NCI-H2227 (cell line): ENCODE measurements at regions not wholly inside any gene's neighbourhood (a gene's known extent, or its start where the extent isn't known, plus 50 kb on each side); places are given as distances from the start of the nearest gene placed in this dataset.
A peak's percentile ranks its signal among the peaks of the same experiment; 100 is the strongest.
"Not testable (repeated sequence)": the region's sequence is repeated elsewhere in the genome, so short reads cannot be mapped to it uniquely, and the experiment has no call there.

ENCODE experiments used
- DNase-seq: peaks from one replicate; lab custom pipeline; 2025; ENCODE audit not compliant: unreplicated experiment; lab: John Stamatoyannopoulos, UW

GRCh38 chr11:59008947-59009346 lies 69.7 kb downstream of the GLYATL1 start:
- DNase-seq: no peak

GRCh38 chr11:59009661-59010060 lies 70.4 kb downstream of the GLYATL1 start:
- no peak for DNase-seq

DNA sequence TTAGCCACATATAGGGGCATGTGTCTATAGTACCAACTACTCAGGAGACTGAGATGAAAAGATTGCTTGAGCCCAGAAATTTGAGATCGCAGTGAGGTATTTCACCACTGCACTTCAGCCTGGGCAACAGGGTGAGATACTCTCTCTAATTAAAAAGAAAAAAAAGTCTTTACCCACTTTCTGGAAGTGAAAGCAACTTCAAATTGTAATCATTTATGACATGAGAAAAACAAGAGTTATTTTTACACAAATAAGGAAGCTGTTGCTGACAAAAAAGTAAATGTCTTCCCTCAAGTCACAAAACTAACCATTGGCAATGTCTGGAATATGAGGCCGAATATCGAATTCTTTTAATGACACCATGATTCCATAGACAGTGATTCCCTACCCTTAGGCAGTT lies 71.4 kb downstream of the GLYATL1 start:
- no peak for DNase-seq

DNA sequence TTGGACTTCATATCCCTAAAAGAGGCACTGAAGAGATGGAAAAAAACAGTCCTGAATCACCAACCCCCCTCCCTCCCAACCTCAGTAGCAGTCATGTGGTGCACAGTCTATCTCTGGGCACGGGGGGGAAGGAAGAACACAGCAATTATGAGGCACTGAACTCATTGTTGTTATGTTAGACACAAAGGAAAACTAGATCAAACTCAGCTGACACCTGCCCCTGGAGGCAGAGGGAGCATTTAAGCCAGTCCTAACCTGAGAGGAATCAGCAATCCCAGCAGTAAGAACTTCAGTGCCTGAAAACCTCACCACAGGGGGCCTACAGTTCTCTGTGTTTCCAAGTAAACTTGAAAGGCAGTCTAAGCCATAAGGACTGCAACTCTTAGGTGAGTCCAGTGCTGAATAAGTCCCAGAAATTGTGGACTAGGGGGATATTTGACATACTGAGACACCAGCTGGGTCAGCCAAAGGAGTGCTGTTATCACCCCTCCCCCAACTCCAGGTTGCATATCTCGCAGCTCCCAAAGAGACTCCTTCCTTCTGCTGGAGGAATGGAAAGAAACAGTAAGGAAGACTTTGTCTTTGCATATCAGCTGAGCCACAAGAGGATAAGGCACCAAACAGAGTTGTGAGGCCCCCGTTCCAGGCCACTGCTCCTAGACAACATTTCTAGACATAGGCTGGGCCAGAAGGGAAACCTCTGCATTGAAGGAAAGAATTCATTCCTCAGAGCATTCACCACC lies 72.5 kb downstream of the GLYATL1 start:
- DNase-seq: peak; percentile 3

- no peak for DNase-seq
Observed at GRCh38 chr11:59012398-59013265, 73.3 kb downstream of the GLYATL1 start.

DNA sequence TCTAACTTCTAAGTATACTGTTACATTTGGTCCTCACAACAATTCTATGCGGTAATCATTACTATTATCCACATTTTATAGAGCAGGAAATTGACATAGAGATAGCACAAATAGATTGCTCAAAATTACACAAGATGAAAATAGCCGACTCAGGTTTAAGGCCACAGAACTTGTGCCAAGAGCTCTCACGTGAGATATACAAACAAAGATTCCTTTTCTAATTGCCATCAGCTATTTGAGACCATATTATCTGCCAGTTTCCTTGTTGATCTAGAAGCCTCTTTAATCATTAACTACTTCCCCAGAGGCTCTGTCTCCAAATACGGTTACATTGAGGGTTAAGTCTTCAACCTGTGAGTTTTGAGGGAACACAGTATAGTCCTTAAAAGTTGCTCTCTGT lies 61.0 kb upstream of the GLYATL1B start:
- no peak for DNase-seq

DNA sequence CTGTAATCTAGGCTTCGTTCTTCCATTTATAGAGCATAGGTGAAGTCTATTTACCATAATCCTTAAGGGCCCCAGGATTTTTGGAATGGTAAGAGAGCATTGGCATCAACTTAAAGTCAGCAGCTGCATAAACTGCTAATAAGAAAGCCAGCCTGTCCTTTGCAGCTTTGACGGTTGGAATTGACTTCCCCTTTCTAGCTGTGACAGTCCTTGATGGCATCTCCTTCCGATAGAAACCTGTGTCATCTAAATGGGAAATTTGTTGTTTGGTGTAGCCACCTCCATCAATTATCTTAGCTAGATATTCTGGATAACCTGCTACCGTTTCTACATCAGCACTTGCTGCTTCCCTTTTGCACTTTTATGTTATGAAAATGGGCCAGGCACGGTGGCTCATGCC lies 58.0 kb upstream of the GLYATL1B start:
- no peak for DNase-seq

- no peak for DNase-seq
Observed at GRCh38 chr11:59029366-59029889, 56.7 kb upstream of the GLYATL1B start.

DNA sequence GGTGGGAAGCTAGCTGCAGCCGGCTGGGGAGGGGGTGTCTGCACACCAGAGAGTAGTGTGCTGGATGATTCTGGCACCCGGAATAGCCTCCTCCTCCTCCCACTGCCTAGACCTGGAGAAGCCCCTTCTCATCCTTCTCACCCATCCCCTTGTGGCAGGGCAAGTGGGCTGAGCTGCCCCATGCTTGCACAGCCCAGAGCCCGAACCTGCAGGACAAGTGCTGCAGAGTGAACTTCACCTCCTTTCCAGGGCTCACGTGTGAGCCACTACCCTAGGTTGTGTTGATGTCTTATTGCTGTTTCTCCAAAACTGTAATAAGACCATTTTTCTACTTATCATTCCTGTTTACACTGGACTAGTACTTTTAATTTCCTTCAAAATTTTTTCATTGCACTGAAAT lies 56.1 kb upstream of the GLYATL1B start:
- no peak for DNase-seq

DNA sequence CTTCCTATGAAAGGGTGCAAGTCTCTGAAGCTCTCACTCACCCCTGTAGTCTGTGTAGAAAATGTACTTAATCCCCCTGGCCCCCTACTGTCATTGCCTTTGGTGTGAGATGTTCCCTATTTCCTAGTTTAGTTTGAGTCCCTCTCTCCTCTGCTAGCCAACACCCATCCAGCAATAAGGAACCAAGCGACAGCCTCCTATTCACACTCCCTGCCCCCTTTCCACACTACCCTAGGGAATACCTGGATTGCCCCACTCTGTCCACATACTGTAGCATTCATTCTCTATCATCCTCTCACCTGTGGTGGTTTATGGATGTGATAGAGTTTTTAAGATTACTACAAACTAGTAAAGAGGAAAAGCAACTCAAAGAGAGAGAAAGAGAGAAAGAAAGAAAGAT lies 54.4 kb upstream of the GLYATL1B start:
- not testable (repeated sequence) for DNase-seq
